ENCODE measurements at regions not wholly inside any gene's neighbourhood (a gene's known extent, or its start where the extent isn't known, plus 50 kb on each side); places are given as distances from the start of the nearest gene placed in this dataset.

DNA sequence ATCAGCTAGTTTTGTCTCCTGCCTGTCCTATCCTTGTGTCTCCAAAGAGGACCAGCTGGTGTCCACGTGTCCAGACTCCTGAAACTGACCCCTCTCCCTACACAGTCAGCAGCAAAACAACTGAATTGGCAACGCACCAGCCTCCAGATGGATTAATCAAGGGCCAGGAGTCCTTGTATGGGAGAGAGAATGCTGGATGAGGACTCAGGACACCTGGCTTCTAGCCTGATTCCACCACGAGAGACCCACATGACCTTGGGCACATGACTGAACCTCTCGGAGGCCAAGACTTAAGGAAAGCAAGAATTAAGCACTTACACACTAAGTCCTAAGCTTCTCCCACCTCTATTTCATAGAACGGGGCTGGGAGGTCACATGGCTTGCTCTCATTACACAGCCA, 60.4 kb upstream of the CMKLR1 start:
- Histone ChIP-seq H2AFZ (ENCODE audit: low read length) (no peak overlapping the region), H3T11ph (ENCODE audit: low read length) (no peak overlapping the region), H3K14ac (ENCODE audit: insufficient read depth, low read length) (no peak overlapping the region), H3K56ac (ENCODE audit: insufficient read length, low read depth, low read length) (no peak overlapping the region), H3K27me3 (ENCODE audit: insufficient read depth, low read length) (no peaks in the 10 kb centered on the region), H2BK12ac (ENCODE audit: insufficient read length, low read depth, low read length) (no peak overlapping the region), H3K4me1 (ENCODE audit: insufficient read depth, low read length) (no peaks in the 10 kb centered on the region), H3K23ac (ENCODE audit: insufficient read length, low read depth, low read length) (no peak overlapping the region), H3K27ac (ENCODE audit: insufficient read length, low read depth, low read length) (no peak overlapping the region), H3K9ac (ENCODE audit: extremely low read depth, insufficient read length, low read length) (no peak overlapping the region), H2BK5ac (ENCODE audit: insufficient read length, low read length) (no peak overlapping the region), H4K91ac (ENCODE audit: insufficient read length, low read depth, low read length) (no peak overlapping the region), H2BK20ac (ENCODE audit: low read depth, low read length, poor library complexity, severe bottlenecking) (no peak overlapping the region), H3K18ac (ENCODE audit: insufficient read length, low read depth, low read length) (no peak overlapping the region), H3K79me1 (ENCODE audit: insufficient read depth, low read depth, low read length, poor library complexity, severe bottlenecking) (no peaks in the 10 kb centered on the region), H2BK120ac (ENCODE audit: low read depth, low read length, poor library complexity, severe bottlenecking) (no peak overlapping the region), H3K79me2 (ENCODE audit: insufficient read depth, low read length) (no peaks in the 10 kb centered on the region), H3K9me3 (ENCODE audit: control insufficient read depth, low read depth, low read length) (no peaks in the 10 kb centered on the region), H3K4me2 (ENCODE audit: insufficient read depth, insufficient read length, low read length) (no peak overlapping the region), H2AK5ac (ENCODE audit: insufficient read length, low read length) (no peak overlapping the region), H3K23me2 (ENCODE audit: insufficient read length, low read depth, low read length, poor library complexity, severe bottlenecking) (no peaks in the 10 kb centered on the region), H2BK15ac (ENCODE audit: low read depth, low read length) (no peak overlapping the region), H3K4ac (ENCODE audit: low read depth, low read length) (no peak overlapping the region), H4K5ac (ENCODE audit: insufficient read length, low read depth, low read length) (no peak overlapping the region), H4K8ac (replicated peaks; ENCODE audit: insufficient read length, low read depth, low read length) (no peak overlapping the region), H4K20me1 (ENCODE audit: control insufficient read depth, insufficient read depth, insufficient read length) (no peaks in the 10 kb centered on the region)
- Mint-ChIP-seq H3K9me3 (peaks cover 0 to 4% of the 10 kb centered on the region in 2 experiments; a peak in 2 of 5 replicates), H3K27me3 (ENCODE audit: low read depth) (peaks cover 4% of the 10 kb centered on the region; the same call in 1 of the 2 replicates), H3K27ac (no peak overlapping the region), H3K4me3 (no peak overlapping the region), H3K4me1 (peaks cover 10 to 21% of the 10 kb centered on the region in 2 experiments), H3K36me3 (ENCODE audit: insufficient read depth in 1 of 3, low read depth in 3 of 3) (no peaks in the 10 kb centered on the region)
- no CpG with 5 or more reads among the region's 5 CpGs for WGBS (ENCODE audit: extremely low coverage, insufficient read length, low lambda C conversion rate)
- TF ChIP-seq, protein P1, sequence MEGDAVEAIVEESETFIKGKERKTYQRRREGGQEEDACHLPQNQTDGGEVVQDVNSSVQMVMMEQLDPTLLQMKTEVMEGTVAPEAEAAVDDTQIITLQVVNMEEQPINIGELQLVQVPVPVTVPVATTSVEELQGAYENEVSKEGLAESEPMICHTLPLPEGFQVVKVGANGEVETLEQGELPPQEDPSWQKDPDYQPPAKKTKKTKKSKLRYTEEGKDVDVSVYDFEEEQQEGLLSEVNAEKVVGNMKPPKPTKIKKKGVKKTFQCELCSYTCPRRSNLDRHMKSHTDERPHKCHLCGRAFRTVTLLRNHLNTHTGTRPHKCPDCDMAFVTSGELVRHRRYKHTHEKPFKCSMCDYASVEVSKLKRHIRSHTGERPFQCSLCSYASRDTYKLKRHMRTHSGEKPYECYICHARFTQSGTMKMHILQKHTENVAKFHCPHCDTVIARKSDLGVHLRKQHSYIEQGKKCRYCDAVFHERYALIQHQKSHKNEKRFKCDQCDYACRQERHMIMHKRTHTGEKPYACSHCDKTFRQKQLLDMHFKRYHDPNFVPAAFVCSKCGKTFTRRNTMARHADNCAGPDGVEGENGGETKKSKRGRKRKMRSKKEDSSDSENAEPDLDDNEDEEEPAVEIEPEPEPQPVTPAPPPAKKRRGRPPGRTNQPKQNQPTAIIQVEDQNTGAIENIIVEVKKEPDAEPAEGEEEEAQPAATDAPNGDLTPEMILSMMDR (conservative IDR thresholded peaks at IDR 0.05) = no peak
- DNase-seq = no peak
